ENCODE measurements at regions not wholly inside any gene's neighbourhood (a gene's known extent, or its start where the extent isn't known, plus 50 kb on each side); places are given as distances from the start of the nearest gene placed in this dataset.

DNA sequence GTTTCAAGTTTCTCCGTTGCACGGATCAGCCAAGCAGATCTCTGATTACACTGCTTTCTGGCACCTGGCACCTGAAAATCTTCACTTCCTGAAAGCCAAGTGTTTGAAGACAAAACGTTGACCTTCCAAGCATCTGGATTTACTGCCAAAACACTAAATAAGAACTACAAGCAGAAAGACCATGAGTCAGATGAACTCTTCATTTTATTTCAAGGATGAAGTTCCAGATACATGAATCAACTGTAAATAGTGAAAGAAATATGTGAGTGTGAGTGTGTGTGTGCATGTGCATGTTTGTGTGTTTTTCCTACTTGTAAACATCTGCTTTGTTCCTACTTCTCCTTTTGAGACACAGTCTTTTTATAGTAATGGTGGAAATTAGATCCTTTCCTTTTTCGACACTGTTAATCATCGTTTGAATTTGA is 60.0 kb upstream of the DTNA start:
- TF ChIP-seq, protein P1, sequence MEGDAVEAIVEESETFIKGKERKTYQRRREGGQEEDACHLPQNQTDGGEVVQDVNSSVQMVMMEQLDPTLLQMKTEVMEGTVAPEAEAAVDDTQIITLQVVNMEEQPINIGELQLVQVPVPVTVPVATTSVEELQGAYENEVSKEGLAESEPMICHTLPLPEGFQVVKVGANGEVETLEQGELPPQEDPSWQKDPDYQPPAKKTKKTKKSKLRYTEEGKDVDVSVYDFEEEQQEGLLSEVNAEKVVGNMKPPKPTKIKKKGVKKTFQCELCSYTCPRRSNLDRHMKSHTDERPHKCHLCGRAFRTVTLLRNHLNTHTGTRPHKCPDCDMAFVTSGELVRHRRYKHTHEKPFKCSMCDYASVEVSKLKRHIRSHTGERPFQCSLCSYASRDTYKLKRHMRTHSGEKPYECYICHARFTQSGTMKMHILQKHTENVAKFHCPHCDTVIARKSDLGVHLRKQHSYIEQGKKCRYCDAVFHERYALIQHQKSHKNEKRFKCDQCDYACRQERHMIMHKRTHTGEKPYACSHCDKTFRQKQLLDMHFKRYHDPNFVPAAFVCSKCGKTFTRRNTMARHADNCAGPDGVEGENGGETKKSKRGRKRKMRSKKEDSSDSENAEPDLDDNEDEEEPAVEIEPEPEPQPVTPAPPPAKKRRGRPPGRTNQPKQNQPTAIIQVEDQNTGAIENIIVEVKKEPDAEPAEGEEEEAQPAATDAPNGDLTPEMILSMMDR (IDR thresholded peaks at IDR 0.05) = no peak
- TF ChIP-seq POLR2A (IDR thresholded peaks at IDR 0.05) = no peak
